Prostate gland (tissue), 2 donors: ENCODE measurements at regions not wholly inside any gene's neighbourhood (a gene's known extent, or its start where the extent isn't known, plus 50 kb on each side); places are given as distances from the start of the nearest gene placed in this dataset.

Experiments used
- DNase-seq: peaks from one replicate; pipeline ENCODE4 v3.0.0-alpha.2; 2019; ENCODE audit warnings: low spot score
- H3K27ac ChIP-seq, 2 donors: fragments of 200-600 bp; sonication (generic); 2 replicates each; pipeline ENCODE4 v1.5.1; 2017 to 2019
- H3K27me3 ChIP-seq: fragments of 200-600 bp; sonication (generic); replicated peaks from 2 replicates; pipeline ENCODE4 v1.5.1; 2019; ENCODE audit not compliant: insufficient read depth
- H3K36me3 ChIP-seq, 2 donors: fragments of 200-600 bp; sonication (generic); 1 replicate in 1 of 2; 2 replicates in 1 of 2; pipeline versions ENCODE4 v1.5.1 to v1.8.1; 2017 to 2019
- H3K4me1 ChIP-seq: fragments of 200-600 bp; sonication (generic); replicated peaks from 2 replicates; pipeline ENCODE4 v1.5.1; 2019
- H3K4me3 ChIP-seq, 2 donors: fragments of 200-600 bp; sonication (generic); 2 replicates each; pipeline ENCODE4 v1.5.1; 2017 to 2019
- H3K9me3 ChIP-seq: fragments of 200-600 bp; sonication (generic); 2 replicates; pipeline ENCODE4 v1.5.1; 2017
- POLR2A ChIP-seq: fragments of 450-650 bp; IDR thresholded peaks from one replicate; pipeline ENCODE4 v1.6.1; 2016; ENCODE audit warnings: antibody characterized with exemption, mild to moderate bottlenecking
- POLR2AphosphoS5 ChIP-seq: sonication (generic); formaldehyde crosslinking; IDR thresholded peaks from one replicate; pipeline ENCODE4 v1.6.1; 2017; ENCODE audit warnings: antibody characterized with exemption
- WGBS: methylation state at CpG from one replicate; pipeline ENCODE4 v1.1.5; 2018; 5-methylcytosine and 5-hydroxymethylcytosine counted together
- intact Hi-C: fragments of 100-400 bp; cut with DNase I; formaldehyde crosslinking; loops from one replicate; pipeline ENCODE4 v1.14.2; 2022
- TF ChIP-seq, protein P1 (sequence below), 4 experiments: fragments of 200-600 bp in 2 of 4; fragments of 450-650 bp in 2 of 4; sonication (generic) in 2 of 4; IDR thresholded peaks; 1 replicate in 3 of 4; 2 replicates in 1 of 4; pipeline ENCODE4 v1.5.1; 2016 to 2019; ENCODE audit warnings: antibody characterized with exemption in 4 of 4, mild to moderate bottlenecking in 2 of 4, moderate library complexity in 2 of 4

GRCh38 chr9:82313697-82314096 lies 325.1 kb downstream of the SPATA31D1 start:
- 97% methylated on average over 2 of the region's 2 CpGs for WGBS
- intact Hi-C loops = no loop called here
- no peaks in the 10 kb centered on the region for H3K9me3 ChIP-seq
- H3K36me3 ChIP-seq = no peaks in the 10 kb centered on the region
- TF ChIP-seq, protein P1, sequence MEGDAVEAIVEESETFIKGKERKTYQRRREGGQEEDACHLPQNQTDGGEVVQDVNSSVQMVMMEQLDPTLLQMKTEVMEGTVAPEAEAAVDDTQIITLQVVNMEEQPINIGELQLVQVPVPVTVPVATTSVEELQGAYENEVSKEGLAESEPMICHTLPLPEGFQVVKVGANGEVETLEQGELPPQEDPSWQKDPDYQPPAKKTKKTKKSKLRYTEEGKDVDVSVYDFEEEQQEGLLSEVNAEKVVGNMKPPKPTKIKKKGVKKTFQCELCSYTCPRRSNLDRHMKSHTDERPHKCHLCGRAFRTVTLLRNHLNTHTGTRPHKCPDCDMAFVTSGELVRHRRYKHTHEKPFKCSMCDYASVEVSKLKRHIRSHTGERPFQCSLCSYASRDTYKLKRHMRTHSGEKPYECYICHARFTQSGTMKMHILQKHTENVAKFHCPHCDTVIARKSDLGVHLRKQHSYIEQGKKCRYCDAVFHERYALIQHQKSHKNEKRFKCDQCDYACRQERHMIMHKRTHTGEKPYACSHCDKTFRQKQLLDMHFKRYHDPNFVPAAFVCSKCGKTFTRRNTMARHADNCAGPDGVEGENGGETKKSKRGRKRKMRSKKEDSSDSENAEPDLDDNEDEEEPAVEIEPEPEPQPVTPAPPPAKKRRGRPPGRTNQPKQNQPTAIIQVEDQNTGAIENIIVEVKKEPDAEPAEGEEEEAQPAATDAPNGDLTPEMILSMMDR (IDR thresholded peaks at IDR 0.05) = no peak
- TF ChIP-seq POLR2A (no peak), POLR2AphosphoS5 (no peak)
- no peak overlapping the region for H3K4me3 ChIP-seq
- no peak overlapping the region for H3K27ac ChIP-seq
- no peak for DNase-seq
- H3K27me3 ChIP-seq = no peaks in the 10 kb centered on the region
- no peaks in the 10 kb centered on the region for H3K4me1 ChIP-seq

DNA sequence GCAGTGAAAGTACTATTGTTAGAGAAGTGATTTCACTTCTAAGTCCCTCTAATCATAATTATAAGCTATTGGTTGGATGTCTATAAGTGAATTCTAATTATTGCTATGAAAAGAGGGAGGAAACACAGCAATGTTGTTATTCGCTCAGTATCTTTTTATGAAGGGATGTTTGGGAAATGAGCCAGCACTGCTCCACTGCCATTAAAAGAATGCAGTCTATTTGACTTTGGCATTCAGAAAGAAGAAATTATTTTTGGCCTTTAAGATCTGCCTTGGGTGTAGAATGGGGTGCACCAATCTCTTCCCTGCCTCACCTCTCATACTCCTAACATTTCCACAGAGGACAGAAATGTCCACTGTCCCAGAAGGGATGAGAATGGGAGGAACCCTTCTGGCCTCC lies 332.0 kb downstream of the SPATA31D1 start:
- no peaks in the 10 kb centered on the region for H3K4me1 ChIP-seq
- 24% methylated on average over 1 of the region's 1 CpG for WGBS
- H3K9me3 ChIP-seq = no peaks in the 10 kb centered on the region
- H3K36me3 ChIP-seq = no peaks in the 10 kb centered on the region
- H3K27me3 ChIP-seq = no peaks in the 10 kb centered on the region
- intact Hi-C loops = no loop called here
- no peak for DNase-seq
- no peak overlapping the region for H3K27ac ChIP-seq
- TF ChIP-seq POLR2A = no peak
- no peak for TF ChIP-seq POLR2AphosphoS5
- no peak overlapping the region for H3K4me3 ChIP-seq

DNA sequence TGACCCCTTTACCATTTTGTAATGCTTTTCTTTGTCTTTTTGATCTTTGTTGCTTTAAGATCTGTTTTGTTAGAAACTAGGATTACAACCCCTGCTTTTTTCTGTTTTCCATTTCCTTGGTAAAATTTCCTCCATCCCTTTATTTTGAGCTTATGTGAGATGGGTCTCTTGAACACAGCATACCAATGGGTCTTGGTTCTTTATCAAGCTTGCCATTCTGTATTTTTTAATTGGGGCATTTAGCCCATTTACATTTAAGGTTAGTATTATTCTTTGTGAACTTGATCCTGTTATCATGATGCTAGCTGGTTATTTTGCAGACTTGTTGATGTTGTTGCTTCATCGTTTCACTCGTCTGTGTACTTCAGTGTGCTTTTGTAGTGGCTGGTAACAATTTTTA lies 337.3 kb downstream of the SPATA31D1 start:
- Histone ChIP-seq H3K36me3 (no peaks in the 10 kb centered on the region), H3K27ac (no peak overlapping the region), H3K27me3 (no peaks in the 10 kb centered on the region), H3K9me3 (no peaks in the 10 kb centered on the region), H3K4me1 (no peaks in the 10 kb centered on the region), H3K4me3 (no peak overlapping the region)
- TF ChIP-seq, protein P1 (IDR thresholded peaks at IDR 0.05) = no peak
- TF ChIP-seq POLR2A (no peak), POLR2AphosphoS5 (no peak)
- no peak for DNase-seq
- intact Hi-C loops = no loop called here
- WGBS = 96% methylated on average over 2 of the region's 2 CpGs

- TF ChIP-seq POLR2AphosphoS5 (no peak), POLR2A (no peak)
- TF ChIP-seq, protein P1 (IDR thresholded peaks at IDR 0.05) = no peak
- no peak overlapping the region for H3K4me3 ChIP-seq
- intact Hi-C loops = no loop called here
- DNase-seq = no peak
- 98% methylated on average over 2 of the region's 2 CpGs for WGBS
- no peaks in the 10 kb centered on the region for H3K36me3 ChIP-seq
- no peak overlapping the region for H3K27ac ChIP-seq
- no peaks in the 10 kb centered on the region for H3K27me3 ChIP-seq
- no peaks in the 10 kb centered on the region for H3K9me3 ChIP-seq
- no peaks in the 10 kb centered on the region for H3K4me1 ChIP-seq
Measured at GRCh38 chr9:82327641-82328040, 339.1 kb downstream of the SPATA31D1 start.

- Histone ChIP-seq H3K36me3 (no peaks in the 10 kb centered on the region), H3K9me3 (no peaks in the 10 kb centered on the region), H3K4me1 (no peaks in the 10 kb centered on the region), H3K4me3 (no peak overlapping the region), H3K27ac (no peak overlapping the region), H3K27me3 (no peaks in the 10 kb centered on the region)
- no peak for DNase-seq
- whole genome bisulfite sequencing = 67% methylated on average over 2 of the region's 2 CpGs
- TF ChIP-seq, protein P1 (IDR thresholded peaks at IDR 0.05) = no peak
- TF ChIP-seq POLR2AphosphoS5 (no peak), POLR2A (no peak)
- intact Hi-C loops = no loop called here
Measured at GRCh38 chr9:82331079-82331478, 342.5 kb downstream of the SPATA31D1 start.
